ENCODE measurements at regions not wholly inside any gene's neighbourhood (a gene's known extent, or its start where the extent isn't known, plus 50 kb on each side); places are given as distances from the start of the nearest gene placed in this dataset.

DNA sequence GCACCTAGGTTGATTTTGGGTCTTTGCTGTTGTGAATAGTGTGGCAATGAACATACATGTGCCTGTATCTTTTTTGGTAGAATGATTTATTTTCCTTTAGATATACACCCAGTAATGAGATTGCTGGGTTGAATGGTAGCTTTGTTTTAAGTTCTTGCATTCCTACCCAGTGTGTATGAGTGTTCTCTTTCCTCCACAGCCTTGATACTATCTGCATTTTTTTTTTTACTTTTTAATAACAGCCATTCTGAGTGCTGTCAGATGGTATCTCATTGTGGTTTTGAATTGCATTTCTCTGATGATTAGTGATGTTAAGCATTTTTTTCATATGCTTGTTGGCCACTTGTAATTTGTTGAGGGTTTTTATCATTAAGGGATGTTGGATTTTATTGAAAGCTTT is 351.8 kb upstream of the GNPDA2 start:
- TF ChIP-seq POLR2AphosphoS5 (IDR thresholded peaks at IDR 0.05) = no peak
- TF ChIP-seq EP300 (IDR thresholded peaks at IDR 0.05) = no peak

All from stomach (tissue), 4 donors.